ENCODE measurements at regions not wholly inside any gene's neighbourhood (a gene's known extent, or its start where the extent isn't known, plus 50 kb on each side); places are given as distances from the start of the nearest gene placed in this dataset.

GRCh38 chr2:39515273-39515896 lies 78.3 kb upstream of the MAP4K3 start (continued):
- TF ChIP-seq REL (CRISPR knock-in tag; conservative IDR thresholded peaks at IDR 0.05), result 0 out of 2 replicates have a peak, but pooled peaks have one; percentile 28
- no peak for TF ChIP-seq MED13 (CRISPR knock-in tag; IDR thresholded peaks at IDR 0.05)
- TF ChIP-seq ZNF761 (CRISPR knock-in tag; conservative IDR thresholded peaks at IDR 0.05), result 0 out of 2 replicates have a peak, but pooled peaks have one; percentile 1
- TF ChIP-seq DR1 (CRISPR knock-in tag; IDR thresholded peaks at IDR 0.05), result no peak
- peak; percentile 94 for TF ChIP-seq ZNF605 (CRISPR knock-in tag; IDR thresholded peaks at IDR 0.05)
- TF ChIP-seq, protein P1, sequence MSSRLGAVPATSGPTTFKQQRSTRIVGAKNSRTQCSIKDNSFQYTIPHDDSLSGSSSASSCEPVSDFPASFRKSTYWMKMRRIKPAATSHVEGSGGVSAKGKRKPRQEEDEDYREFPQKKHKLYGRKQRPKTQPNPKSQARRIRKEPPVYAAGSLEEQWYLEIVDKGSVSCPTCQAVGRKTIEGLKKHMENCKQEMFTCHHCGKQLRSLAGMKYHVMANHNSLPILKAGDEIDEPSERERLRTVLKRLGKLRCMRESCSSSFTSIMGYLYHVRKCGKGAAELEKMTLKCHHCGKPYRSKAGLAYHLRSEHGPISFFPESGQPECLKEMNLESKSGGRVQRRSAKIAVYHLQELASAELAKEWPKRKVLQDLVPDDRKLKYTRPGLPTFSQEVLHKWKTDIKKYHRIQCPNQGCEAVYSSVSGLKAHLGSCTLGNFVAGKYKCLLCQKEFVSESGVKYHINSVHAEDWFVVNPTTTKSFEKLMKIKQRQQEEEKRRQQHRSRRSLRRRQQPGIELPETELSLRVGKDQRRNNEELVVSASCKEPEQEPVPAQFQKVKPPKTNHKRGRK (CRISPR knock-in tag; IDR thresholded peaks at IDR 0.05), result 0 out of 2 replicates have a peak, but pooled peaks have one; percentile 13
- 0 out of 2 replicates have a peak, but pooled peaks have one; percentile 12 for TF ChIP-seq CBX5 (CRISPR knock-in tag; IDR thresholded peaks at IDR 0.05; ENCODE audit: borderline replicate concordance)
- TF ChIP-seq, protein P2, sequence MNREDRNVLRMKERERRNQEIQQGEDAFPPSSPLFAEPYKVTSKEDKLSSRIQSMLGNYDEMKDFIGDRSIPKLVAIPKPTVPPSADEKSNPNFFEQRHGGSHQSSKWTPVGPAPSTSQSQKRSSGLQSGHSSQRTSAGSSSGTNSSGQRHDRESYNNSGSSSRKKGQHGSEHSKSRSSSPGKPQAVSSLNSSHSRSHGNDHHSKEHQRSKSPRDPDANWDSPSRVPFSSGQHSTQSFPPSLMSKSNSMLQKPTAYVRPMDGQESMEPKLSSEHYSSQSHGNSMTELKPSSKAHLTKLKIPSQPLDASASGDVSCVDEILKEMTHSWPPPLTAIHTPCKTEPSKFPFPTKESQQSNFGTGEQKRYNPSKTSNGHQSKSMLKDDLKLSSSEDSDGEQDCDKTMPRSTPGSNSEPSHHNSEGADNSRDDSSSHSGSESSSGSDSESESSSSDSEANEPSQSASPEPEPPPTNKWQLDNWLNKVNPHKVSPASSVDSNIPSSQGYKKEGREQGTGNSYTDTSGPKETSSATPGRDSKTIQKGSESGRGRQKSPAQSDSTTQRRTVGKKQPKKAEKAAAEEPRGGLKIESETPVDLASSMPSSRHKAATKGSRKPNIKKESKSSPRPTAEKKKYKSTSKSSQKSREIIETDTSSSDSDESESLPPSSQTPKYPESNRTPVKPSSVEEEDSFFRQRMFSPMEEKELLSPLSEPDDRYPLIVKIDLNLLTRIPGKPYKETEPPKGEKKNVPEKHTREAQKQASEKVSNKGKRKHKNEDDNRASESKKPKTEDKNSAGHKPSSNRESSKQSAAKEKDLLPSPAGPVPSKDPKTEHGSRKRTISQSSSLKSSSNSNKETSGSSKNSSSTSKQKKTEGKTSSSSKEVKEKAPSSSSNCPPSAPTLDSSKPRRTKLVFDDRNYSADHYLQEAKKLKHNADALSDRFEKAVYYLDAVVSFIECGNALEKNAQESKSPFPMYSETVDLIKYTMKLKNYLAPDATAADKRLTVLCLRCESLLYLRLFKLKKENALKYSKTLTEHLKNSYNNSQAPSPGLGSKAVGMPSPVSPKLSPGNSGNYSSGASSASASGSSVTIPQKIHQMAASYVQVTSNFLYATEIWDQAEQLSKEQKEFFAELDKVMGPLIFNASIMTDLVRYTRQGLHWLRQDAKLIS (CRISPR knock-in tag; IDR thresholded peaks at IDR 0.05), result 0 out of 2 replicates have a peak, but pooled peaks have one; percentile 7
- no peak for TF ChIP-seq NONO (IDR thresholded peaks at IDR 0.05)
- peak; percentile 58 for TF ChIP-seq NONO (CRISPR knock-in tag; conservative IDR thresholded peaks at IDR 0.05)
- TF ChIP-seq TOPORS (CRISPR knock-in tag; IDR thresholded peaks at IDR 0.05), result no peak
- TF ChIP-seq ZNF501 (CRISPR knock-in tag; IDR thresholded peaks at IDR 0.05), result no peak
- no peak for TF ChIP-seq TMF1 (CRISPR knock-in tag; IDR thresholded peaks at IDR 0.05; ENCODE audit: low read depth)
- TF ChIP-seq CREB1 (IDR thresholded peaks at IDR 0.05), result no peak
- peak; percentile 30; the same call in 1 of the 2 replicates for TF ChIP-seq CREB1 (CRISPR knock-in tag; IDR thresholded peaks at IDR 0.05)
- TF ChIP-seq, protein P3, sequence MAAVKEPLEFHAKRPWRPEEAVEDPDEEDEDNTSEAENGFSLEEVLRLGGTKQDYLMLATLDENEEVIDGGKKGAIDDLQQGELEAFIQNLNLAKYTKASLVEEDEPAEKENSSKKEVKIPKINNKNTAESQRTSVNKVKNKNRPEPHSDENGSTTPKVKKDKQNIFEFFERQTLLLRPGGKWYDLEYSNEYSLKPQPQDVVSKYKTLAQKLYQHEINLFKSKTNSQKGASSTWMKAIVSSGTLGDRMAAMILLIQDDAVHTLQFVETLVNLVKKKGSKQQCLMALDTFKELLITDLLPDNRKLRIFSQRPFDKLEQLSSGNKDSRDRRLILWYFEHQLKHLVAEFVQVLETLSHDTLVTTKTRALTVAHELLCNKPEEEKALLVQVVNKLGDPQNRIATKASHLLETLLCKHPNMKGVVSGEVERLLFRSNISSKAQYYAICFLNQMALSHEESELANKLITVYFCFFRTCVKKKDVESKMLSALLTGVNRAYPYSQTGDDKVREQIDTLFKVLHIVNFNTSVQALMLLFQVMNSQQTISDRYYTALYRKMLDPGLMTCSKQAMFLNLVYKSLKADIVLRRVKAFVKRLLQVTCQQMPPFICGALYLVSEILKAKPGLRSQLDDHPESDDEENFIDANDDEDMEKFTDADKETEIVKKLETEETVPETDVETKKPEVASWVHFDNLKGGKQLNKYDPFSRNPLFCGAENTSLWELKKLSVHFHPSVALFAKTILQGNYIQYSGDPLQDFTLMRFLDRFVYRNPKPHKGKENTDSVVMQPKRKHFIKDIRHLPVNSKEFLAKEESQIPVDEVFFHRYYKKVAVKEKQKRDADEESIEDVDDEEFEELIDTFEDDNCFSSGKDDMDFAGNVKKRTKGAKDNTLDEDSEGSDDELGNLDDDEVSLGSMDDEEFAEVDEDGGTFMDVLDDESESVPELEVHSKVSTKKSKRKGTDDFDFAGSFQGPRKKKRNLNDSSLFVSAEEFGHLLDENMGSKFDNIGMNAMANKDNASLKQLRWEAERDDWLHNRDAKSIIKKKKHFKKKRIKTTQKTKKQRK (IDR thresholded peaks at IDR 0.05; ENCODE audit: low read length), result no peak
- TF ChIP-seq FOXA3 (CRISPR knock-in tag; IDR thresholded peaks at IDR 0.05), result peak; percentile 92
- TF ChIP-seq LCORL (IDR thresholded peaks at IDR 0.05), result 0 out of 2 replicates have a peak, but pooled peaks have one; percentile 5
- peak; percentile 70; the same call in 1 of the 2 replicates for TF ChIP-seq LCORL (CRISPR knock-in tag; IDR thresholded peaks at IDR 0.05)
- TF ChIP-seq HNF4A (CRISPR knock-in tag; IDR thresholded peaks at IDR 0.05), result peak; percentile 94
- peak; percentile 52; the same call in 1 of the 2 replicates for TF ChIP-seq TRIM24 (CRISPR knock-in tag; IDR thresholded peaks at IDR 0.05)
- no peak for TF ChIP-seq FOXM1 (CRISPR knock-in tag; IDR thresholded peaks at IDR 0.05)
- TF ChIP-seq ZNF382 (CRISPR knock-in tag; IDR thresholded peaks at IDR 0.05; ENCODE audit: borderline replicate concordance), result 0 out of 2 replicates have a peak, but pooled peaks have one; percentile 54
- no peak for TF ChIP-seq DNMT3B (CRISPR knock-in tag; conservative IDR thresholded peaks at IDR 0.05)
